ENCODE measurements at regions not wholly inside any gene's neighbourhood (a gene's known extent, or its start where the extent isn't known, plus 50 kb on each side); places are given as distances from the start of the nearest gene placed in this dataset.

GRCh38 chr2:105615305-105615704 lies 129.4 kb upstream of the NCK2 start:
- Histone ChIP-seq H3K27me3 (ENCODE audit: insufficient read depth, low read length) (no peaks in the 10 kb centered on the region), H3K9ac (ENCODE audit: low read depth, low read length) (no peak overlapping the region), H3K4me1 (ENCODE audit: insufficient read depth, low read length) (no peaks in the 10 kb centered on the region), H3K9me3 (ENCODE audit: insufficient read depth, low read depth, low read length) (no peaks in the 10 kb centered on the region), H3K36me3 (ENCODE audit: insufficient read depth, low read depth, low read length) (no peaks in the 10 kb centered on the region), H3K4me3 (ENCODE audit: low read length) (no peak overlapping the region), H3K27ac (ENCODE audit: low read length) (no peak overlapping the region)

GRCh38 chr2:105611811-105612424 lies 132.8 kb upstream of the NCK2 start:
- Histone ChIP-seq H3K9ac (ENCODE audit: low read depth, low read length) (no peak overlapping the region), H3K36me3 (ENCODE audit: insufficient read depth, low read depth, low read length) (no peaks in the 10 kb centered on the region), H3K4me3 (ENCODE audit: low read length) (no peak overlapping the region), H3K9me3 (ENCODE audit: insufficient read depth, low read depth, low read length) (no peaks in the 10 kb centered on the region), H3K4me1 (ENCODE audit: insufficient read depth, low read length) (no peaks in the 10 kb centered on the region), H3K27me3 (ENCODE audit: insufficient read depth, low read length) (no peaks in the 10 kb centered on the region), H3K27ac (ENCODE audit: low read length) (no peak overlapping the region)

GRCh38 chr2:105611333-105611637 lies 133.4 kb upstream of the NCK2 start:
- Histone ChIP-seq H3K9ac (ENCODE audit: low read depth, low read length) (no peak overlapping the region), H3K27ac (ENCODE audit: low read length) (no peak overlapping the region), H3K4me1 (ENCODE audit: insufficient read depth, low read length) (no peaks in the 10 kb centered on the region), H3K9me3 (ENCODE audit: insufficient read depth, low read depth, low read length) (no peaks in the 10 kb centered on the region), H3K27me3 (ENCODE audit: insufficient read depth, low read length) (no peaks in the 10 kb centered on the region), H3K36me3 (ENCODE audit: insufficient read depth, low read depth, low read length) (no peaks in the 10 kb centered on the region), H3K4me3 (ENCODE audit: low read length) (no peak overlapping the region)

GRCh38 chr2:105610576-105611332 lies 134.0 kb upstream of the NCK2 start:
- no peaks in the 10 kb centered on the region for H3K27me3 ChIP-seq (ENCODE audit: insufficient read depth, low read length)
- no peaks in the 10 kb centered on the region for H3K36me3 ChIP-seq (ENCODE audit: insufficient read depth, low read depth, low read length)
- no peak overlapping the region for H3K4me3 ChIP-seq (ENCODE audit: low read length)
- no peaks in the 10 kb centered on the region for H3K9me3 ChIP-seq (ENCODE audit: insufficient read depth, low read depth, low read length)
- no peaks in the 10 kb centered on the region for H3K4me1 ChIP-seq (ENCODE audit: insufficient read depth, low read length)
- H3K27ac ChIP-seq (ENCODE audit: low read length) = no peak overlapping the region
- no peak overlapping the region for H3K9ac ChIP-seq (ENCODE audit: low read depth, low read length)

- no peaks in the 10 kb centered on the region for H3K27me3 ChIP-seq (ENCODE audit: insufficient read depth, low read length)
- no peaks in the 10 kb centered on the region for H3K9me3 ChIP-seq (ENCODE audit: insufficient read depth, low read depth, low read length)
- H3K4me3 ChIP-seq (ENCODE audit: low read length) = no peak overlapping the region
- H3K9ac ChIP-seq (ENCODE audit: low read depth, low read length) = no peak overlapping the region
- H3K4me1 ChIP-seq (ENCODE audit: insufficient read depth, low read length) = no peaks in the 10 kb centered on the region
- no peaks in the 10 kb centered on the region for H3K36me3 ChIP-seq (ENCODE audit: insufficient read depth, low read depth, low read length)
- H3K27ac ChIP-seq (ENCODE audit: low read length) = no peak overlapping the region
Observed at GRCh38 chr2:105609746-105610402, 134.8 kb upstream of the NCK2 start.

- H3K27ac ChIP-seq (ENCODE audit: low read length) = no peak overlapping the region
- no peaks in the 10 kb centered on the region for H3K36me3 ChIP-seq (ENCODE audit: insufficient read depth, low read depth, low read length)
- no peaks in the 10 kb centered on the region for H3K4me1 ChIP-seq (ENCODE audit: insufficient read depth, low read length)
- H3K9ac ChIP-seq (ENCODE audit: low read depth, low read length) = no peak overlapping the region
- no peak overlapping the region for H3K4me3 ChIP-seq (ENCODE audit: low read length)
- H3K27me3 ChIP-seq (ENCODE audit: insufficient read depth, low read length) = no peaks in the 10 kb centered on the region
- H3K9me3 ChIP-seq (ENCODE audit: insufficient read depth, low read depth, low read length) = no peaks in the 10 kb centered on the region
Observed at GRCh38 chr2:105607920-105608504, 136.7 kb upstream of the NCK2 start.

- H3K36me3 ChIP-seq (ENCODE audit: insufficient read depth, low read depth, low read length) = no peaks in the 10 kb centered on the region
Observed at GRCh38 chr2:105606081-105606480, 138.6 kb upstream of the NCK2 start.

GRCh38 chr2:105604938-105605337 lies 139.8 kb upstream of the NCK2 start:
- Histone ChIP-seq H3K4me3 (ENCODE audit: low read length) (no peak overlapping the region), H3K9ac (ENCODE audit: low read depth, low read length) (no peak overlapping the region), H3K27ac (ENCODE audit: low read length) (no peak overlapping the region), H3K27me3 (ENCODE audit: insufficient read depth, low read length) (no peaks in the 10 kb centered on the region), H3K4me1 (ENCODE audit: insufficient read depth, low read length) (no peaks in the 10 kb centered on the region), H3K36me3 (ENCODE audit: insufficient read depth, low read depth, low read length) (no peaks in the 10 kb centered on the region), H3K9me3 (ENCODE audit: insufficient read depth, low read depth, low read length) (no peaks in the 10 kb centered on the region)

More at GRCh38 chr2:105606081-105606480, 138.6 kb upstream of the NCK2 start:
- Histone ChIP-seq H3K4me3 (ENCODE audit: low read length) (no peak overlapping the region), H3K27ac (ENCODE audit: low read length) (no peak overlapping the region), H3K27me3 (ENCODE audit: insufficient read depth, low read length) (no peaks in the 10 kb centered on the region), H3K9me3 (ENCODE audit: insufficient read depth, low read depth, low read length) (no peaks in the 10 kb centered on the region), H3K9ac (ENCODE audit: low read depth, low read length) (no peak overlapping the region), H3K4me1 (ENCODE audit: insufficient read depth, low read length) (no peaks in the 10 kb centered on the region)

GRCh38 chr2:105600949-105601794 lies 143.5 kb upstream of the NCK2 start:
- Histone ChIP-seq H3K9me3 (ENCODE audit: insufficient read depth, low read depth, low read length) (no peaks in the 10 kb centered on the region), H3K27me3 (ENCODE audit: insufficient read depth, low read length) (no peaks in the 10 kb centered on the region), H3K4me3 (ENCODE audit: low read length) (no peak overlapping the region), H3K36me3 (ENCODE audit: insufficient read depth, low read depth, low read length) (no peaks in the 10 kb centered on the region), H3K4me1 (ENCODE audit: insufficient read depth, low read length) (no peaks in the 10 kb centered on the region), H3K27ac (ENCODE audit: low read length) (no peak overlapping the region), H3K9ac (ENCODE audit: low read depth, low read length) (no peak overlapping the region)

GRCh38 chr2:105600602-105600948 lies 144.1 kb upstream of the NCK2 start:
- no peak overlapping the region for H3K27ac ChIP-seq (ENCODE audit: low read length)
- no peak overlapping the region for H3K4me3 ChIP-seq (ENCODE audit: low read length)

GRCh38 chr2:105600037-105600442 lies 144.7 kb upstream of the NCK2 start:
- Histone ChIP-seq H3K4me3 (ENCODE audit: low read length) (no peak overlapping the region), H3K4me1 (ENCODE audit: insufficient read depth, low read length) (no peaks in the 10 kb centered on the region), H3K36me3 (ENCODE audit: insufficient read depth, low read depth, low read length) (no peaks in the 10 kb centered on the region), H3K9ac (ENCODE audit: low read depth, low read length) (no peak overlapping the region), H3K27me3 (ENCODE audit: insufficient read depth, low read length) (no peaks in the 10 kb centered on the region), H3K9me3 (ENCODE audit: insufficient read depth, low read depth, low read length) (no peaks in the 10 kb centered on the region), H3K27ac (ENCODE audit: low read length) (no peak overlapping the region)

More at GRCh38 chr2:105600602-105600948, 144.1 kb upstream of the NCK2 start:
- H3K36me3 ChIP-seq (ENCODE audit: insufficient read depth, low read depth, low read length) = no peaks in the 10 kb centered on the region
- no peaks in the 10 kb centered on the region for H3K4me1 ChIP-seq (ENCODE audit: insufficient read depth, low read length)
- no peak overlapping the region for H3K9ac ChIP-seq (ENCODE audit: low read depth, low read length)
- H3K9me3 ChIP-seq (ENCODE audit: insufficient read depth, low read depth, low read length) = no peaks in the 10 kb centered on the region
- no peaks in the 10 kb centered on the region for H3K27me3 ChIP-seq (ENCODE audit: insufficient read depth, low read length)

Data from iPS-20b (cell line).